ENCODE measurements at regions not wholly inside any gene's neighbourhood (a gene's known extent, or its start where the extent isn't known, plus 50 kb on each side); places are given as distances from the start of the nearest gene placed in this dataset.
"Not testable (repeated sequence)": the region's sequence is repeated elsewhere in the genome, so short reads cannot be mapped to it uniquely, and the experiment has no call there.

DNA sequence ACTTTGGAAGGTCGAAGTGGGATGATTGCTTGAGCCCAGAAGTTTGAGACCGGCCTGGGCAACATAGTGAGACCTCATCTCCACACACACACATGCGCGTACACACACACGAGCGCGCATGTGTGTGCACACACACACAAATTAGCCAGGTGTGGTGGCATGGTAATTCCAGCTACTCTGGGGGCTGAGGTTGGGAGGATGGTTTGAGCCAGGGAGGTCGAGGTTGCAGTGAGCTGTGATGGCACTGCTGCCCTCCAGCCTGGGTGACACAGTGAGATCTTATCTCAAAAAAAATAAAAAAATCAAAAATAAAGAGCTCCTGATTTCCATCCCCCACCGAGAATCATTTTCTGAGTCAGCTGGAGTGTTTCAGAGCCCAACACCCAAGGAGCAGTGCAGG, 261.5 kb upstream of the PLGLB2 start:
- H3K27ac ChIP-seq: peak overlapping the region; percentile 28 to 58 (median 53)
- H3K4me1 ChIP-seq; H3K36me3 ChIP-seq; DNase-seq; H3K9me3 ChIP-seq; intact Hi-C loops (cut with DNase I); H3K27me3 ChIP-seq; H3K4me3 ChIP-seq: not testable (repeated sequence)
- 80% methylated on average over 1 of the region's 9 CpGs for WGBS (ENCODE audit: insufficient coverage, low coverage, low lambda C conversion rate, missing lambda C conversion rate)
- ATAC-seq: peak in 3 of 4 donors; percentile 2 to 15 (median 4)

DNA sequence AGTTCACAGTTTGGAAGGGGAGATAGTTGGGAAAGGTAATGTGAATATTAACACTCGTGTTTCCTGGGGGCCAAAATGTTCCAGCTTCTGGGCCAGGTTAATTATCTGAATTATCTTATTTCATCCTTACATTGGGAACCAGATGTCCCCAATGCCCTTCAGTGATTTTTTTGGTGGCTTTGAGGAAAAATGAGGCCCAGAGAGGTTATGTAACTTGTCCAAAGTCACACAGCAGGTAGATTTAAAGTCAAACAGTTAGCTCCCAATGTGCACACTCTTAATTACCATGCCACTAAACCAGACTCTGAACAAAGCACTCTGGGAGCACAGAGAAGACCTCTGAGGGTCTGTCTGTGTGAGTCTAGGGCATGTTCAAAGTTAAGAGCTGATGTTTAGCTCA, 259.9 kb upstream of the PLGLB2 start:
- 90% methylated on average over 1 of the region's 1 CpG for WGBS (ENCODE audit: insufficient coverage, low coverage, low lambda C conversion rate, missing lambda C conversion rate)
- DNase-seq; H3K4me1 ChIP-seq; H3K9me3 ChIP-seq; intact Hi-C loops (cut with DNase I); H3K27me3 ChIP-seq; ATAC-seq; H3K27ac ChIP-seq; H3K36me3 ChIP-seq; H3K4me3 ChIP-seq: not testable (repeated sequence)

DNA sequence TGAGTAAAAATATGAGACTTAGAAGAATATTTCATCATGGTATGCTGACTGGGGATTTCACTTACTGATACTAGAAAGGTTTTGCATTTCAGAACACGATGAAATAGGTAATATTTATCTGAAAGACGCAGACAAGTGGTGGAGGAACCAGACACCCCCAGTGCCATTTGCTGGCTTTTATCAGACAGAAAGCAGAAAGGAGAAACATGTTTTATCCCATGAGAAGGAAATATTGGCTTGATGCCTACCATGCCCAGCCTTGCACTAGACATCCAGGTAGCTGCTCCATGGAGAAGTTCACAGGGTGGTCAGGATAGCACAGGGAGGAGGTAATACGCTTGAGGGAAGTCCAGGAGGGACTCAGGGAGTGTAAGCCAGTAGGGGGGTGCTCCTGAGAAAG, 258.9 kb upstream of the PLGLB2 start:
- H3K27me3 ChIP-seq; H3K4me1 ChIP-seq; H3K36me3 ChIP-seq; H3K27ac ChIP-seq; DNase-seq; ATAC-seq; H3K9me3 ChIP-seq; H3K4me3 ChIP-seq; intact Hi-C loops (cut with DNase I): not testable (repeated sequence)
- WGBS (ENCODE audit: insufficient coverage, low coverage, low lambda C conversion rate, missing lambda C conversion rate): 91% methylated on average over 3 of the region's 3 CpGs

DNA sequence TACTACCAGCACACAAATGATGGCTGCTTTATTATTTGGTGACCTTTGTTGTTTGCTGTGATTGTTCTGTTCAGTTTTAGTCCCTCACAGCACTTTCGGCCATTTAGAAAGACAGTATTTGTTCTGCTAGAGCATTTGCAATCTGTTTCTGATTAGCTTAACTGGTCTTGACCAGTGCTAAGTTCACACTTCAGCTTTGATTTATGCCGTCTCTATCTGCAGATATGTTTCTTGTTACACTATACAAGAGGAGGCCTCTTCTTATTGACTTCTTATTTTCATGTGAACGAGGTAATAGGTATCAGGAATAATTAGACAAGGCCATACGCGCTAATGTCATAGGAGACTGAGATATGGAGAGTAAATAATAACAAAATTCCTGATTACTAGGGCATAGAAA, 253.0 kb upstream of the PLGLB2 start:
- H3K4me1 ChIP-seq: peaks cover 0 to 13% (median 0%) of the 10 kb centered on the region in 4 donors
- H3K4me3 ChIP-seq; DNase-seq; H3K36me3 ChIP-seq; intact Hi-C loops (cut with DNase I); H3K27me3 ChIP-seq; H3K9me3 ChIP-seq; ATAC-seq: not testable (repeated sequence)
- peak overlapping the region in 2 of 3 donors; percentile 51 to 67 for H3K27ac ChIP-seq
- 60% methylated on average over 5 of the region's 5 CpGs for WGBS (ENCODE audit: insufficient coverage, low coverage, low lambda C conversion rate, missing lambda C conversion rate)

DNA sequence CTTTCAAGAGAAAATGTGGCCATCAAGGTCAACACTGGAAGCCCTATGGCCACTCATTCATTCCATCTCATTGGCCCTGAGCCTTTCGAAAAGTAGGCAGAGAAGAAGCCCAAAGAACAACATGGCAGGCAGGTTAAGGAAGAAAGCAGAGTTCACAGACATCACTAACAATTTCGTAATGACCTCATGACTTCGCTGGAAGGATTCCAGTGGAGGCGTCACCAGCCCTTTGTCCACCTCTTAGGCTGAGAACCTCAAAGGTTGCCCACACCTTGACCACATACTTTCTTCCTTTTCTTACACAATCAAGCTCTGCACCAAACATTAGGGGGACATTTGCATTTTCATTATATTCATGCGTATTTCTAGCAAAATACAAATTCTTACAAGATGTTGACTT, 252.4 kb upstream of the PLGLB2 start:
- H3K36me3 ChIP-seq; intact Hi-C loops (cut with DNase I); H3K9me3 ChIP-seq; H3K27me3 ChIP-seq; H3K4me3 ChIP-seq; DNase-seq: not testable (repeated sequence)
- WGBS (ENCODE audit: insufficient coverage, low coverage, low lambda C conversion rate, missing lambda C conversion rate): 31% methylated on average over 3 of the region's 5 CpGs
- H3K4me1 ChIP-seq: peaks cover 0 to 13% (median 0%) of the 10 kb centered on the region in 4 donors
- H3K27ac ChIP-seq: peak overlapping the region in 2 of 3 donors; percentile 51 to 67
- ATAC-seq: peak; percentile 46 to 68 (median 63)

DNA sequence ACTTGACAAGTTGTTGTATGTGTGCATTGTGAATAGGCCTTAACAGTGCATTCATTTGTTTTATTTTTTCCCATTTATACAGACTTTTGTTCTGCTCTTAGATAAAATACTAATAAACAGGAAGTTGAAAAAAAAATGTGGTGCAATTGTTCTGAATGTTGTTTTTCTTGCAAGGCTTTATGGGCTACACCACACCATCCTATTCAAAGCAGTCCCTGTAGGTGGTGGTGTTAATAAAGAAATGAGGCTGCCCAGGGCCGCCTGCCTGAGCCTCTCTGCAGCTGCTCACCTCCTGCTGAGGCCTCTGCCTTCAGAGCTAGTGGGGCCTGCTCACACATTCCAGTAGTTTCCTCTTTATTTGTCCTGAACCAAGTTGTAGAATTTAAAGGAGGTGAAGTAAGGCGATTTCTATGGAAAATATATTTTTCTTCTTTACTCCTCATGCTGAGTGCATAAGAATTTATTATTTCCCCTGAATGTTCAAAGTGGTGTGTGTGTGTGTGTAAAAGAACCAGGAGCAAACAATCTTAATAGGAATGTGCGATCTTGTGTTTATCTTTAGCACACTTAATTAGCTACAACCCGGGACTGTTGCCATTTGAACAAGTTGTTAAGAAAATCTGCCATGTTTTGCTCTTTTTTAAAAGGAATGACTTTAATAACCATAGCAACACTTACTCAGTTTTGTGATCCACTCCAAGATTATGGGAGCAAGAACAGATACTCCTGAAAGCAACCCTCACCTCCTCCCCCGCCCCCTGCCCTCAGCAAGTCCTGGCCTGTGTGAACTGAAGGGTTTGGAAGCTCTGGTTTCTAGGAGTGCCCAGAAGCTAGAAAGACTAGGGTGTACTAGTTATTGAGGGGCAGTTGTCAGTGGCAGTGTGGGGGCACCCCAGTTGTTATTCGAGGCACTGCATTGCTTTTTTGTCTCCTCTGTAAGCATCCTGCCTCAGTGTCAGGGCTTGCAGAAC, 251.6 kb upstream of the PLGLB2 start:
- intact Hi-C loops (cut with DNase I); H3K27me3 ChIP-seq: not testable (repeated sequence)
- peak; percentile 93 to 98 (median 95) for ATAC-seq

DNA sequence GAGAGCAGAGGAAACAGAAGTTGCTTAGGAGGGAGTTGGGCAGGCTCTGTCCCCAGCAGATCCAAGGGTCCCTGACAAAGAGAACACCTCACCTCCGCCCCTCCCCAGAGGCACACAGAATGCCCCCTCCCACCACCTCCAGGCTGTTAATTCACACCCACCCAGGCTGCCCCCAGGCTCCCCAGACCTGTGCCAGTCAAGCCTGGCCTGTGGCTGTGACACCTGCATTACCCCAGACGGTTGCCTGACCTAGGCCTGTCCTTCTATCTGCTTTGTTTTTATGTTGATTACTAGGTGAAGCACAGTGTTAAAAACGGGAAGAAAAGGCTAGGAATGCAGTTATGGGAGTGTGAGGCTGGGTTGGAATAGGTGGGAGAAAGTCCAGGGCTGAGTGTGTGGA, 250.8 kb upstream of the PLGLB2 start:
- H3K27ac ChIP-seq; H3K36me3 ChIP-seq; DNase-seq; intact Hi-C loops (cut with DNase I); H3K27me3 ChIP-seq; ATAC-seq; H3K9me3 ChIP-seq; H3K4me3 ChIP-seq: not testable (repeated sequence)
- H3K4me1 ChIP-seq: peaks cover 0 to 13% (median 0%) of the 10 kb centered on the region in 4 donors
- no CpG with 5 or more reads among the region's 3 CpGs for WGBS (ENCODE audit: insufficient coverage, low coverage, low lambda C conversion rate, missing lambda C conversion rate)

More for the DNA sequence above, 251.6 kb upstream of the PLGLB2 start:
- not testable (repeated sequence) for H3K9me3 ChIP-seq, DNase-seq, H3K4me3 ChIP-seq, H3K36me3 ChIP-seq
- Histone ChIP-seq H3K4me1 (peaks cover 0 to 13% (median 0%) of the 10 kb centered on the region in 4 donors), H3K27ac (peak overlapping the region in 1 of 3 donors; percentile 33)
- 0% methylated on average over 2 of the region's 6 CpGs for WGBS (ENCODE audit: insufficient coverage, low coverage, low lambda C conversion rate, missing lambda C conversion rate)
- TF ChIP-seq, protein P1, sequence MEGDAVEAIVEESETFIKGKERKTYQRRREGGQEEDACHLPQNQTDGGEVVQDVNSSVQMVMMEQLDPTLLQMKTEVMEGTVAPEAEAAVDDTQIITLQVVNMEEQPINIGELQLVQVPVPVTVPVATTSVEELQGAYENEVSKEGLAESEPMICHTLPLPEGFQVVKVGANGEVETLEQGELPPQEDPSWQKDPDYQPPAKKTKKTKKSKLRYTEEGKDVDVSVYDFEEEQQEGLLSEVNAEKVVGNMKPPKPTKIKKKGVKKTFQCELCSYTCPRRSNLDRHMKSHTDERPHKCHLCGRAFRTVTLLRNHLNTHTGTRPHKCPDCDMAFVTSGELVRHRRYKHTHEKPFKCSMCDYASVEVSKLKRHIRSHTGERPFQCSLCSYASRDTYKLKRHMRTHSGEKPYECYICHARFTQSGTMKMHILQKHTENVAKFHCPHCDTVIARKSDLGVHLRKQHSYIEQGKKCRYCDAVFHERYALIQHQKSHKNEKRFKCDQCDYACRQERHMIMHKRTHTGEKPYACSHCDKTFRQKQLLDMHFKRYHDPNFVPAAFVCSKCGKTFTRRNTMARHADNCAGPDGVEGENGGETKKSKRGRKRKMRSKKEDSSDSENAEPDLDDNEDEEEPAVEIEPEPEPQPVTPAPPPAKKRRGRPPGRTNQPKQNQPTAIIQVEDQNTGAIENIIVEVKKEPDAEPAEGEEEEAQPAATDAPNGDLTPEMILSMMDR (IDR thresholded peaks at IDR 0.05): peak in 2 of 4 donors; percentile 34 to 45

DNA sequence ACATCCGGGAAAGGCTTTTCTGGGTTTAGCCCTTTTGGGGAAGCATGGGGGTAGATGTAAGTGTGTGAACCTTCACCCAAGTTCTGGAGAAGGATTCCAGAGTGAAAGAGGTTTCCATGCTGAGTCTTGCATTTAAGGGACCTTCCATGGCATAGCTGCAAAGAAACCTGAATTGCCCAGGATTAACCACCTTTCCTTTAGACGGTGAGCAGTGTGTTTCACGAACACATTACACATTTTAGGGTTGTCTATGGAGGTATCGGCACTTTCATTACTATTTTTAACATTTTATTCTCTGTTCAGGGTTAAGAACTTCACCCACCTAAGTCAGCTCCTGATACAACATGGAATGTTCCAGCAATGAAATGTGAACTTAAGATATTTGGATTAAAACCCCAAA, 250.2 kb upstream of the PLGLB2 start:
- H3K27me3 ChIP-seq; intact Hi-C loops (cut with DNase I); H3K4me3 ChIP-seq; H3K27ac ChIP-seq; DNase-seq; ATAC-seq; H3K9me3 ChIP-seq; H3K36me3 ChIP-seq: not testable (repeated sequence)
- 73% methylated on average over 2 of the region's 4 CpGs for WGBS (ENCODE audit: insufficient coverage, low coverage, low lambda C conversion rate, missing lambda C conversion rate)
- peaks cover 0 to 13% (median 0%) of the 10 kb centered on the region in 4 donors for H3K4me1 ChIP-seq

DNA sequence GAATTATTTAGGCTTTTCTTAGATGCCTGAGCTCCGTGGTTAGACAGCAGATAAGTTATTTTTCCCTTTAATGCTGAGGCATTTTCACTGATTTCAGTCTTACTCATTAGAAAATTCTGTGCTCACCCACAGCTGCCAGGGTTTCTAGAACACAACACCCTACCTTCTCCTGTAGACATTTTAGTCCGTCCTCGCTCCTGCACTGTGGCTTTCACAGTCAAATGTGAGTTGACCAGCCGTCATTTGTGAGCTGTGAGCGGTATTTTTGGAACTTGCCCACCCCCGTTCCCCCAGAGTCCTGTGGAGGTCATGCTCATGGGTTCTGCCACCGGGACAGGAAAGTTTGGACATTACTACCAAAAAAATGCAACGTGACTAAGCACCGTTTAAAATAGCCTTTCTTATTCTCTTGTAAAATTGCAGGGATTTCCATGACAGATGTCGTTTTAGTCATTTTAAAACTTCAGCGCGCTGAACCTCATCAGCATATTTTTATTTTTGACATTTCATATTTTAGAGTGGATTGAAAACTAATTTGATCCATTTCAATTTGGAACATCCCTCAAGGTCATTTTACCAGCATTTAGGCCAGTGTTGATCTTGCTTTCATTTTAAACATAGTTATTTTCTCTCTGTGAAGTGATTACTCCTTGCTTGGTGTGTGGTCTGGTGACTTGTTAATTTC, 249.6 kb upstream of the PLGLB2 start:
- DNase-seq; H3K27me3 ChIP-seq; H3K9me3 ChIP-seq; H3K27ac ChIP-seq; intact Hi-C loops (cut with DNase I); H3K36me3 ChIP-seq; ATAC-seq; H3K4me3 ChIP-seq: not testable (repeated sequence)
- WGBS (ENCODE audit: insufficient coverage, low coverage, low lambda C conversion rate, missing lambda C conversion rate): 77% methylated on average over 4 of the region's 12 CpGs
- H3K4me1 ChIP-seq: peaks cover 0 to 13% (median 0%) of the 10 kb centered on the region in 4 donors

DNA sequence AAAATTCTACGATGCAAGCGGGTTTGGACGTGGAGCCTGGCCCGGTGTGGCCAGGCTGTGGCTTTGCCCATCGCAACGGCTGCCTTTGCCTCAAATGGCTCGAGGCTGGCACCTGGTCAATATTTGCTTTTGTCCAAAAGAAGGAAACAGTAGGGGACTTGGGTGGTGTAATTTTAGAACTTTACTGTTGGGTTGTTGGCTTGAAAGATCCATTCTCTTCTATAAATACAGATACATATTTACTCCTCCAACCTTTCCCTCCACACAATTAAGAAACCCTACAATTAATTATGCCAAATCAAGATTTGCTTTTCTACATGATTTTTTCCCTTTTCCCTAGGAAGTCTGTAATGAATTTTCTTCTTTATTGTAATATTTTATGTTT, 249.0 kb upstream of the PLGLB2 start:
- DNase-seq; H3K9me3 ChIP-seq; H3K27me3 ChIP-seq; H3K4me3 ChIP-seq; H3K27ac ChIP-seq; intact Hi-C loops (cut with DNase I); H3K36me3 ChIP-seq: not testable (repeated sequence)
- H3K4me1 ChIP-seq: peaks cover 0 to 13% (median 0%) of the 10 kb centered on the region in 4 donors
- WGBS (ENCODE audit: insufficient coverage, low coverage, low lambda C conversion rate, missing lambda C conversion rate): 20% methylated on average over 1 of the region's 7 CpGs
- ATAC-seq: peak; percentile 14 to 63 (median 27)

All from right lobe of liver (tissue), 6 donors.